GM10266 (cell line): ENCODE measurements at regions not wholly inside any gene's neighbourhood (a gene's known extent, or its start where the extent isn't known, plus 50 kb on each side); places are given as distances from the start of the nearest gene placed in this dataset.
"Not testable (repeated sequence)": the region's sequence is repeated elsewhere in the genome, so short reads cannot be mapped to it uniquely, and the experiment has no call there.

Experiments used
- DNase-seq: peaks from one replicate; pipeline ENCODE4 v3.0.0; 2012; ENCODE audit errors: extremely low spot score
- TF ChIP-seq, protein P1 (sequence below): IDR thresholded peaks from 2 replicates; pipeline ENCODE4 v1.5.1; 2012; ENCODE audit warnings: mild to moderate bottlenecking, low read depth; ENCODE audit not compliant: control insufficient read depth, insufficient read depth; ENCODE audit errors: missing control alignments

DNA sequence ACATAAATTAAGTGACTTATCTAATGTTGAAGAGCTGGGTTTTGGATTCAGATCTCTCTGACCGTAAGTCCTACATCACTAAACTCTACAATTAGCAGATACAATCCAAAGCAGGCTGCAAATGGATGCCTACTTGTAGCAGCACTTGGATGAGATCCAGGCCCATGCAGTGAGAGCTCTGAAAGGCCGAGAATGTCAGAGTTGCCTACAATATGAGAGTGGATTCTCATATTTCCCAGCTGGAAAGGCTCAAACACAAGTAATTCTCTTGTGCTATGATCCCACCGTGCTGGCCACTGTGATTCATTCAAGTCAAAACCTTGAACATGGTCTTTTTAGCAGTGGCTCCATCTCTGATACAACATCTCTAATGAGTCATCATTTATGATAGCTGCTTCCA lies 125.4 kb upstream of the CHRDL1 start:
- DNase-seq: no peak
- TF ChIP-seq, protein P1, sequence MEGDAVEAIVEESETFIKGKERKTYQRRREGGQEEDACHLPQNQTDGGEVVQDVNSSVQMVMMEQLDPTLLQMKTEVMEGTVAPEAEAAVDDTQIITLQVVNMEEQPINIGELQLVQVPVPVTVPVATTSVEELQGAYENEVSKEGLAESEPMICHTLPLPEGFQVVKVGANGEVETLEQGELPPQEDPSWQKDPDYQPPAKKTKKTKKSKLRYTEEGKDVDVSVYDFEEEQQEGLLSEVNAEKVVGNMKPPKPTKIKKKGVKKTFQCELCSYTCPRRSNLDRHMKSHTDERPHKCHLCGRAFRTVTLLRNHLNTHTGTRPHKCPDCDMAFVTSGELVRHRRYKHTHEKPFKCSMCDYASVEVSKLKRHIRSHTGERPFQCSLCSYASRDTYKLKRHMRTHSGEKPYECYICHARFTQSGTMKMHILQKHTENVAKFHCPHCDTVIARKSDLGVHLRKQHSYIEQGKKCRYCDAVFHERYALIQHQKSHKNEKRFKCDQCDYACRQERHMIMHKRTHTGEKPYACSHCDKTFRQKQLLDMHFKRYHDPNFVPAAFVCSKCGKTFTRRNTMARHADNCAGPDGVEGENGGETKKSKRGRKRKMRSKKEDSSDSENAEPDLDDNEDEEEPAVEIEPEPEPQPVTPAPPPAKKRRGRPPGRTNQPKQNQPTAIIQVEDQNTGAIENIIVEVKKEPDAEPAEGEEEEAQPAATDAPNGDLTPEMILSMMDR: no peak

GRCh38 chrX:110915570-110915969 lies 120.0 kb upstream of the CHRDL1 start:
- no peak for DNase-seq
- TF ChIP-seq, protein P1: no peak

- TF ChIP-seq, protein P1: no peak
- no peak for DNase-seq
Observed at GRCh38 chrX:110915111-110915510, 119.5 kb upstream of the CHRDL1 start.

DNA sequence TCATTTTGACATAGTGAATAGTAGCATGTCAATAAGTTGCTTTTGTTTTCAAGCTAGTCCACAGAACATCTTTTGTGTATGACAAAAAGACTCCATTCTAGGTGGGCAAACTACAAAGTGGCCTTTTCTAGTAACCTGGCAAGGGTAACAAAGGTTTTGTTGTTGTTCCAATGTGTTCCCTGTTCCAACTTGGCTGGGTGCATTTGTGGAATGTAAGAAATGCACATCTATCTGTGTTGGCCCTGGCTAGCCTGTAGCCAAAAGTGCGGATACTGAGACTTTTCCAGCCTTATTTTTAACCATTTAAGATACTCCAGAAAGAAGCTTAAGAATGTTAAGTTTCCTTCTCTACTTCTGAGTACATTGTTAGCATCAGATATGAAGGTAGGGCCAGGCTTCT lies 118.7 kb upstream of the CHRDL1 start:
- TF ChIP-seq, protein P1: no peak
- no peak for DNase-seq

DNA sequence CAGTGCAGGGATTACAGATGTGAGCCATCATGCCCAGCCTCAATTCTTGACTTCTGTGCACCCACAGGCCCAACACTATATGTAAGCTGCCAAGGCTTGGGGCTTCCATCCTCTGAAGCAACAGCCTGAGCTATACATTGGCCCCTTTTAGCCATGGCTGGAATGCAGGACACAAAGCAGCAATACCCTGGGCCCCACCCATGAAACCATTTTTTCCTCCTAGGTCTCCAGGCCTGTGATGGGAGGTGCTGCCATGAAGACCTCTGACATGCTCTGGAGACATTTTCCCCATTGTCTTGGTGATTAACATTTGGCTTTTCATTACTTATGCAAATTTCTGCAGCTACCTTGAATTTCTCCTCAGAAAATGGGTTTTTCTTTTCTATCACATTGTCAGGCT lies 109.1 kb upstream of the CHRDL1 start:
- not testable (repeated sequence) for DNase-seq

DNA sequence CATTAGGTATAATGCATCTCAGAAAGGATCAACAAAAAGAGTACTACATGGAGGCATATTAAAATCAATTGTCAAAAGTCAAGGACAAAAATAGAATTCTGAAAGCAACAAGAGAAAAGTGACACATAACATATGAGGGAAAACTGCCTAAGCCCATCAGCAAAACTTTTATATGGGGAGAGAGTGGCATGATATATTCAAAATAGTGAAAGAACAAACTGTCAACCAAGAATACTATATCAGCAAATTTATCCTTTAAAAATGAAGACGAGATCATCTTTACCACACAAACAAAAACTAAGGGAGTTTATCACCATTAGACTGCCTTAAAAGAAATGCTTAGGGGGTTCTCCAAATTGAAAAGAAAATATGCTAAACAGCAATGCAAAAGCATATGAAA lies 86.4 kb upstream of the CHRDL1 start:
- TF ChIP-seq, protein P1: no peak
- no peak for DNase-seq

DNA sequence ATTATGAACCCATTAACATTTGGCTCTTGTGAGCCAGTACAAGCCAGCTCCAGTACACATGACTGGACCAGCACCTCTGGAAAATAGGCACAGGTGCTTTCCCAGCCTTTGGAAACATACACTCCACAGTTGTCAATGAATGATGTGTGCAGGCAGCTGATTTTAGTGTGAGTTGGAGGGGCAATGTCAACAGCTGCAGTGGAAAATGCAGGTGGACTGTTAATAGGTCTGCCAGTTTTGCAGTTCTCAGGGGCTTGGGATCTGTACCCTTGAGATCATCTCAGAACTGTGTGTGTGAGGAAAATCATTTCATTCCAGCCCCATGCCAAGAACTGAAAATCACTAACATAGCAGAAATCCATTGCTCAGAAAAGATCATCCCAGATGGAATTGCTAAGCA lies 81.7 kb upstream of the CHRDL1 start:
- TF ChIP-seq, protein P1: no peak
- DNase-seq: no peak

GRCh38 chrX:110871839-110872238 lies 76.2 kb upstream of the CHRDL1 start:
- TF ChIP-seq, protein P1: no peak
- no peak for DNase-seq
